HG02571 (cell line): ENCODE measurements at regions not wholly inside any gene's neighbourhood (a gene's known extent, or its start where the extent isn't known, plus 50 kb on each side); places are given as distances from the start of the nearest gene placed in this dataset.

Source experiments
- ATAC-seq: cut with Tn5 transposase; IDR thresholded peaks from one replicate; pipeline ENCODE4 v1.9.1; 2021; ENCODE audit warnings: mild to moderate bottlenecking, moderate library complexity; ENCODE audit not compliant: unreplicated experiment

GRCh38 chr18:27412556-27412955 is 227.4 kb upstream of the CHST9 start:
- no peak for ATAC-seq

GRCh38 chr18:27411911-27412310 is 226.8 kb upstream of the CHST9 start:
- no peak for ATAC-seq

GRCh38 chr18:27411013-27411412 is 225.9 kb upstream of the CHST9 start:
- ATAC-seq = no peak

GRCh38 chr18:27404855-27405254 is 219.7 kb upstream of the CHST9 start:
- no peak for ATAC-seq

- ATAC-seq = no peak
Observed at GRCh38 chr18:27400001-27400400, 214.9 kb upstream of the CHST9 start.

GRCh38 chr18:27395752-27396151 is 210.6 kb upstream of the CHST9 start:
- no peak for ATAC-seq

- no peak for ATAC-seq
Observed at GRCh38 chr18:27394687-27395086, 209.6 kb upstream of the CHST9 start.

GRCh38 chr18:27382567-27383216 is 197.6 kb upstream of the CHST9 start:
- ATAC-seq = no peak

- ATAC-seq = no peak
Observed at GRCh38 chr18:27378431-27379095, 193.5 kb upstream of the CHST9 start.

- ATAC-seq = no peak
Observed at GRCh38 chr18:27377251-27377650, 192.1 kb upstream of the CHST9 start.

- no peak for ATAC-seq
Observed at GRCh38 chr18:27372386-27372785, 187.3 kb upstream of the CHST9 start.

- no peak for ATAC-seq
Observed at GRCh38 chr18:27366665-27367064, 181.6 kb upstream of the CHST9 start.

GRCh38 chr18:27366151-27366550 is 181.0 kb upstream of the CHST9 start:
- ATAC-seq = no peak

GRCh38 chr18:27363872-27364271 is 178.8 kb upstream of the CHST9 start:
- no peak for ATAC-seq

- no peak for ATAC-seq
Observed at GRCh38 chr18:27361477-27361876, 176.4 kb upstream of the CHST9 start.

GRCh38 chr18:27355308-27355707 is 170.2 kb upstream of the CHST9 start:
- no peak for ATAC-seq

- no peak for ATAC-seq
Observed at GRCh38 chr18:27353273-27353672, 168.2 kb upstream of the CHST9 start.

- ATAC-seq = no peak
Observed at GRCh38 chr18:27349284-27349882, 164.3 kb upstream of the CHST9 start.

GRCh38 chr18:27331606-27332005 is 146.5 kb upstream of the CHST9 start:
- ATAC-seq = no peak

GRCh38 chr18:27314996-27315395 is 129.9 kb upstream of the CHST9 start:
- ATAC-seq = no peak

- ATAC-seq = no peak
Observed at GRCh38 chr18:27313678-27314077, 128.6 kb upstream of the CHST9 start.

GRCh38 chr18:27312853-27313252 is 127.7 kb upstream of the CHST9 start:
- no peak for ATAC-seq
